ENCODE measurements at regions not wholly inside any gene's neighbourhood (a gene's known extent, or its start where the extent isn't known, plus 50 kb on each side); places are given as distances from the start of the nearest gene placed in this dataset.

DNA sequence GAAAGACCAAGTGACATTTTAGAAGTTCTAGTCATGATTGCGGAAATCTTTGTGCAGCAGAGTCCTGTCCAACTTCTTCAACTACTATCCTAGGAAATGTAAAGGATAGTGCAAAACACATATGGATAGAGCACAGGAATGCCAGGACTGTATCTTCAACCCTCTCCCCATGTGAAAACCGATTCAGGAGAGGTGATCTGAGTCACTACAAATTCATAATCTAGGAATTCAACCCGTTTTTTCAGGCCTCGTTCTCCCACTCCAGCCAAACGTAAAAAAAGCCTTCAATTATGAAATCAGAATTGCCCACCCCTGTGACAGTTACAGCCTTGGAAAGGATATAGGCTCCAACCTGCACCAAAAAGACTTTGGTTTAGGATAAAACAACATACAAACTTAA lies 52.9 kb upstream of the RGS1 start:
- no peak for DNase-seq (ENCODE audit: low spot score)

DNA sequence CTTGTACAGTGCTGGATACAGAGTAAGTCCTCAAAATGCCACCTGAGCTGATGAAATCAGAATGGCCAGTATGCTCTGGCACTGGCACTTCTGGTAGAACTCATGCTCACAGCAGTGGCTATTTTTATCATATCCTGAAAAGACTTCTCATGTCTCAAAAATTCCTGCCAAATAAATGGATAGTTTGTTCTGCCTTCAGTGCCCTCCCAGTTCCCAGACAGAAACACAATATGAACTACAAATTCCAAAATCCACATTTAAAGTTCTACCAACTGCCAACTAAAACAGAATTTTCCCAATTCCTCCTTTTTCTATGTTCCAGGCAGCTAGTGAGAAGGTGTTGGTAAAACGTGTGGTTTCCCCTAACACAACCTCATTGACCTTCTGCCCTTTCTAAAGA lies 51.4 kb upstream of the RGS1 start:
- DNase-seq (ENCODE audit: low spot score) = no peak

Measured in globus pallidus (tissue), 1 donor.